GM12891 (cell line): ENCODE measurements at regions not wholly inside any gene's neighbourhood (a gene's known extent, or its start where the extent isn't known, plus 50 kb on each side); places are given as distances from the start of the nearest gene placed in this dataset.

Source experiments
- PAX5 ChIP-seq: IDR thresholded peaks from 2 replicates; pipeline ENCODE4 v1.6.1; 2011; ENCODE audit warnings: low read length, moderate library complexity, mild to moderate bottlenecking; ENCODE audit not compliant: insufficient read depth, severe bottlenecking
- POLR2A ChIP-seq: IDR thresholded peaks from 2 replicates; pipeline ENCODE4 v1.6.1; 2011; ENCODE audit warnings: low read depth, low read length, control low read depth
- POLR2AphosphoS5 ChIP-seq: IDR thresholded peaks from 2 replicates; pipeline ENCODE4 v1.6.1; 2011; ENCODE audit warnings: low read depth, low read length, control low read depth
- POU2F2 ChIP-seq: IDR thresholded peaks from 2 replicates; pipeline ENCODE4 v1.6.1; 2011; ENCODE audit warnings: low read depth, mild to moderate bottlenecking, control low read depth, low read length, moderate library complexity
- SPI1 ChIP-seq: IDR thresholded peaks from 2 replicates; pipeline ENCODE4 v1.6.1; 2011; ENCODE audit warnings: low read depth, low read length, control low read depth
- TAF1 ChIP-seq: IDR thresholded peaks from 2 replicates; pipeline ENCODE4 v1.6.1; 2011; ENCODE audit warnings: low read depth, low read length, control low read depth

DNA sequence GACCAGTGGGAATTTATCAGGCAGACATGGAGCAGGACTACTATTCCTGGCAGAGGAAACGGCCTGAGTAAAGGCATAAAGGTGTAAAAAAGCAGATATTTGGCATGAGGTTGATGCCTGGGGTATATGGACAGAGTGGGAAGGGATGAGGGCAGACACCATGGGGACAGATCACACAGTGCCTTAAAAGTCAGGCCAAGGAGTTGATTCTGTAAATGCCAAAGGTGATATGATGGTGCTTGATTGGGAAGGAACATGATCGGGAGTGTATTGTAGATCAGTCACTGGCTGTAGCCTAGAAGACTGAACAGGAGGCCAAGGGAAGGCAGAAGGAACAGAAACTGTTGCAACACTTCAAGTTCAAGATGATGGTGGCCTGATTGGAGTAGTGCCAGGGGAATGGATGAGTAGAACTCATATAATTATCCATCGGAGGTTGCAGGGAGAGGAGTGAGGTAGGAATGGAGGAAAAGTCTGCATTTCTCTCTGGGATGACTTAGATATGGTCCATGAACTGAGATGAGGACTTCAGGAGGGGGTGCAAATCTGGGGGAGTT lies 594.3 kb upstream of the KLF4 start:
- no peak for TF ChIP-seq POLR2A
- no peak for TF ChIP-seq POLR2AphosphoS5
- no peak for TF ChIP-seq TAF1
- no peak for TF ChIP-seq POU2F2
- no peak for TF ChIP-seq PAX5
- TF ChIP-seq SPI1, result no peak
